CD4-positive, alpha-beta T cell treated with Interleukin-2 at 100 ng/mL for 4 hours (primary cell): ENCODE measurements at regions not wholly inside any gene's neighbourhood (a gene's known extent, or its start where the extent isn't known, plus 50 kb on each side); places are given as distances from the start of the nearest gene placed in this dataset.
A peak's percentile ranks its signal among the peaks of the same experiment; 100 is the strongest.
"Not testable (repeated sequence)": the region's sequence is repeated elsewhere in the genome, so short reads cannot be mapped to it uniquely, and the experiment has no call there.

Experiments
- DNase-seq: peaks from one replicate; pipeline ENCODE4 v3.0.0-alpha.2; 2020; ENCODE audit warnings: low spot score

GRCh38 chr12:96085475-96085874 is 50.1 kb upstream of the LTA4H start:
- DNase-seq: no peak

GRCh38 chr12:96086190-96086589 is 50.8 kb upstream of the LTA4H start:
- DNase-seq: not testable (repeated sequence)

GRCh38 chr12:96091833-96092232 is 56.4 kb upstream of the LTA4H start:
- no peak for DNase-seq

GRCh38 chr12:96093543-96094196 is 58.3 kb upstream of the LTA4H start:
- DNase-seq: no peak

- DNase-seq: no peak
These were observed 58.8 kb upstream of the LTA4H start for GRCh38 chr12:96094201-96094600.

- DNase-seq: no peak
These were observed 63.2 kb upstream of the LTA4H start for GRCh38 chr12:96098631-96099030.

GRCh38 chr12:96099421-96099820 is 64.0 kb upstream of the LTA4H start:
- no peak for DNase-seq

GRCh38 chr12:96099986-96100385 is 64.6 kb upstream of the LTA4H start:
- peak; percentile 10 for DNase-seq

- DNase-seq: no peak
These were observed 66.4 kb upstream of the LTA4H start for GRCh38 chr12:96101806-96102205.

DNA sequence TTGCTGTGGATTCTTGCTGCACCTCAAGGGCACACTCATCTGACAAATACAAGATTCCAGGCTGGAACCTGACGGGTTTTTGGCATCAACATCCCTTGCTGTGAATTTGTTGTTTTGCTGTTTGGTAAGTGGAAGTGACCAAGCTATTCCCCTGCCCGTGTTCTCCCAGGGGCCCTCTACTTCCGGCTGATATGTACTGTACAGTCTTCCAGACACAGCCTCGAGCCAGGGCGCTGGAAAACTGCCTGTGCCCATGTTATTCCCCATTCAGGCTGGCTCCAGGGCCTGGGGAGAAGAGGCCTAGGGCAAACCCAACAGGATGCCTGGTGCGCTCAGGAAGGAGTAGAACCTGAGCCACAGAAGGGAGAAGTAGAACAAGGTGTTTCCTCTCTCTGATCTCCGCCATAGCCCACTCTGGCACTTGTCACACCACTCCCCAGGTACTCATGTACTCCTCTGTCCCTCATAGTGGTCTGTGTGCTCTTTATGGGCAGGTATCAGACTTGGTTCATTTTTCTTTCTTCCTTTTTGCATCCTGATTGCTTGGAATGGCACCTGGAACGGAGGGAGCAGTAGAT is 67.8 kb upstream of the LTA4H start:
- no peak for DNase-seq

GRCh38 chr12:96104566-96104965 is 69.2 kb upstream of the LTA4H start:
- DNase-seq: no peak

DNA sequence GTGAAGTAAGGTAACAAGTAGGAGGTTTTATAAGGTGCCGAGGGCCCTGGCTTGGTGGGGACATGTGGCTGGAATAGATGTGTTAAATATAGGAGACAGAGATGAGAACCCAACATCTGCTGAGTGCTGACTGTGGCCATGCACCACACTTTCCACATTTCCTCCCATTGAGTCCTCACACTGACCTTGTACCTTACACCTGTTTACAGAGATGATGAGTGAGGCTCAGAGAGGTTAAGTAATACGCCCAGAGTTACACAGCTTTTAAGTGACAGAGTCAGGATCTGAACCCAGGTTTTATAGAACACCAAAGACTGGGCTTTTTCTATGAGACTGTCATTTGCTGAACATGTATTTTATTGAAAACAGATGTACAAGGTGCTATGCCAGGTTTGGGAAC is 70.8 kb upstream of the LTA4H start:
- DNase-seq: no peak

- no peak for DNase-seq
These were observed 71.8 kb upstream of the LTA4H start for GRCh38 chr12:96107236-96107635.

- DNase-seq: peak; percentile 38
These were observed 72.9 kb upstream of the LTA4H start for GRCh38 chr12:96108321-96108720.

DNA sequence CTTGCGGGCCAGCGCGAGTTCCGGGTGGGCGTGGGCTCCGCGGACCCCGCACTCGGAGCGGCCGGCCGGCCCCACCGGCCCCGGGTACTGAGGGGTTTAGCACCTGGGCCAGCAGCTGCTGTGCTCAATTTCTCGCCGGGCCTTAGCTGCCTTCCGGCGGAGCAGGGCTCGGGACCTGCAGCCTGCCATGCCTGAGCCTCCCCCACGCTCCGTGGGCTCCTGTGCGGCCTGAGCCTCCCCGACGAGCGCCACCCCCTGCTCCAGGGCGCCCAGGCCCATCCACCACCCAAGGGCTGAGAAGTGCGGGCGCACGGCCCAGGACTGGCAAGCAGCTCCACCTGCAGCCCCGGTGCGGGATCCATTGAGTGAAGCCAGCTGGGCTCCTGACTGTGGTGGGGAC is 73.6 kb upstream of the LTA4H start:
- DNase-seq: not testable (repeated sequence)

DNA sequence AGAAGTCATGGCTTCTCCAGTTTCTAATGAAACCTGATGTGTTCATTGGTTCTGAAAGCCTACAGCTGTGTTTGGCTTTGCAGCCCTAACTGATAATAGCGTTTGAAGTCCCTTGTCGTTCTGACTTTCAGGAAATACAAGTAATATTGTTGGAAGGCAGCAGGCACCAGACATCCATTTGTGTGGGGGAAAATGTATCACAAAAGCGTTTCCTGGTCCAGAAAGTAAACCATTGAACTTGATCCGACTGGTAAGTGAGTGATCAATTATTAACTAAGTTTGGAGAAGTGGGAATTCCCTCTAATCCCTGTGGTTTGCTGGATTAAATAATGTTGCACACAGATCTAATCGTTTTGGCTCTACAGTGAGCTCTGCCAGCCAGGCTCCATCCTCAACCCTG is 77.3 kb upstream of the LTA4H start:
- no peak for DNase-seq

- DNase-seq: no peak
These were observed 76.7 kb upstream of the ELK3 start for GRCh38 chr12:96117460-96117859.

GRCh38 chr12:96120359-96121100 is 73.6 kb upstream of the ELK3 start:
- DNase-seq: no peak

DNA sequence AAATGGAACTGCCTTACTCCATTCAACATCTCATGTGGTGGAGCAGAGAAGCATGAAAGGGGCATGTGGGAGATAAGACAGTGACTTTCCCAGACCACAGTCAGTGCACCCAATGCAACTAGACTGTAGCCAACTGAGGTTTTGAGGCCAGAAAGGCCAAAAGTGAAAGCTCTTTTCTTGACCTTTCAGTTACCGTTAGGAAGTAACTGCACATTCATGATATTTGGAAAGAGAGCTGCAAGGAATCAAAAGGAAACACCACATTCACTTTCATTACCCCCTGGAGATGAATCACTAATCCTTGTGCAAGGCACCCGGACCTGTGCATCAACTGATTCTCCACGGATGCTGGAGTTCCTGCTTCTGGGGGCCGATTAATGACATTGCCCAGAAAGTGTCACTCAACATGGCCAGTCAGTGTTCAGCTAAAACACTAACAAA is 72.9 kb upstream of the ELK3 start:
- DNase-seq: peak; percentile 17

- not testable (repeated sequence) for DNase-seq
These were observed 65.9 kb upstream of the ELK3 start for GRCh38 chr12:96128292-96128691.

DNA sequence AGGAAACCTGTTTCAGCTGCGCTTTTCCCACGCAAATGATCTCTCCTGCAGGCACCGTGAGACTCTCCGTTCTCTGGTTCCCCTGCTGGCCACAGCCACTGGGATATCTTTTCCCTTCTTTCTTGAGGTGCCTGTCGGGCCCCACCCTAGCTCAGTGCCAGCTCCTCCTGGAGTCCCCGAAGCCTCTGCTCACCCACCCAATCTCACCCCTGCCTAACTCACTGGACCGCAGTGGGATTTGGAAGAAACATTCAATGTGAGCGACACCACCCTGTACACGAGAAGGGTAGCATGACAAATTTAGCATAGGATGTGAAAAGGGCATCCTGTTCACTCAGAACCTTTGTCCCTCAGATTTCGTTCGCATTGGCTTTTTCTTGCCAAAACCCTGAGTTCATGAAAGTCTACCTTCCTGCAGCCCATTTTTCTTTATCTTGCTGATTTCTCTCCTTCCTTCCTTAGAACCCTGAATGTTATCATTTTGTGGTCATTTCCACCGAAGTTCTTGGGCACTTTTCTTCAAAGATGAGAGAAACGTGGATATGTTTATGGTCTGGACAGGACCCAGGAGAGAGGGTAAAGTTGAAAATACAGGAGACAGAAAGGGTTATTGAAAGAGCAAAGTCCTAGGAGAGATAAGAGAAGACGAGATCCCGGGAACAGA is 63.6 kb upstream of the ELK3 start:
- no peak for DNase-seq

GRCh38 chr12:96131230-96131788 is 62.9 kb upstream of the ELK3 start:
- DNase-seq: no peak

GRCh38 chr12:96132819-96133218 is 61.4 kb upstream of the ELK3 start:
- DNase-seq: no peak
